Coronary artery (tissue), 2 donors: ENCODE measurements at regions not wholly inside any gene's neighbourhood (a gene's known extent, or its start where the extent isn't known, plus 50 kb on each side); places are given as distances from the start of the nearest gene placed in this dataset.

ENCODE experiments used
- DNase-seq: peaks from one replicate; pipeline ENCODE4 v3.0.0-alpha.2; 2017; ENCODE audit warnings: low spot score
- H3K27ac ChIP-seq, 2 donors: fragments of 200-600 bp; sonication (generic); one replicate each; pipeline ENCODE4 v1.5.1; 2016 to 2019
- H3K4me3 ChIP-seq: fragments of 200-600 bp; sonication (generic); 2 replicates; pipeline ENCODE4 v1.5.1; 2016; ENCODE audit warnings: mild to moderate bottlenecking, moderate library complexity
- TF ChIP-seq, protein P1 (sequence below): fragments of 200-600 bp; sonication (generic); IDR thresholded peaks from one replicate; pipeline ENCODE4 v1.5.1; 2019; ENCODE audit warnings: antibody characterized with exemption

DNA sequence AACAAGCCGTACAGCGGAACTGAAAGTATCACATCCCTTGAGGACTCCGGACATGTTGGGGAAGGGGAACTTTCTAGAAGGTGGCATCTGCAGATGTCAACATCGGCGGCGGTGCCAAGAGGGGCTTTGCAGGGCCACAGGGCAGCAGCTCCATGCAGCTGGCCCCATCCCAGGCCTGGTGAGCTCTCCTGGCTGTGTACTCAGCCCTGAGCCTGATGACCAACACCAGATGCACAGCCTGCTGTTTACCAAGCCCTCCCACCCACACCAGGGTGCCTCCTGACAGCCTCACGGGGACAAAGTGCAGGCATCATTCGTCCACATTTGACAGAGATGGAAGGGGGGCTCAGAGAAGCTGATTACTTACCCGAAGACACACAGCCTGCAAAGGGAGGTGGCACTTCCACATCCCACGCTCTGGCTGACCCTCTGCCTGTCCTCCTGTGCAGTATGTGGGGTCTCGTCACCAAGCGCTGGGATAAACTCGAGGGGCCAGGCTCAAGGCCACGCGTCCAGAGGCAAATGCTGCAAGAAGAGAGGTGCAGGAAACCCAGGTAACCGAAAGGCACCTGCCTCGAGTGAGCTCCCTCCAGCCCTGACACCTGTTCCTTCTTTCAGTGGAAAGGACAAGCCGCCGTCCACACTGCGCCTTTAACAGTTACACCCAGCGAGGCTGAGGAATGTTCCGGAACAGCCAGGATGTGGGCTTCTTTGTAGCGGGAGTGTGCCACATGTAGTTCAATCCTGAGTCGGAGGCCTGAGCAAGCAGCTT, 69.0 kb upstream of the ASAP2 start:
- no peak overlapping the region for H3K27ac ChIP-seq
- DNase-seq, result no peak
- TF ChIP-seq, protein P1, sequence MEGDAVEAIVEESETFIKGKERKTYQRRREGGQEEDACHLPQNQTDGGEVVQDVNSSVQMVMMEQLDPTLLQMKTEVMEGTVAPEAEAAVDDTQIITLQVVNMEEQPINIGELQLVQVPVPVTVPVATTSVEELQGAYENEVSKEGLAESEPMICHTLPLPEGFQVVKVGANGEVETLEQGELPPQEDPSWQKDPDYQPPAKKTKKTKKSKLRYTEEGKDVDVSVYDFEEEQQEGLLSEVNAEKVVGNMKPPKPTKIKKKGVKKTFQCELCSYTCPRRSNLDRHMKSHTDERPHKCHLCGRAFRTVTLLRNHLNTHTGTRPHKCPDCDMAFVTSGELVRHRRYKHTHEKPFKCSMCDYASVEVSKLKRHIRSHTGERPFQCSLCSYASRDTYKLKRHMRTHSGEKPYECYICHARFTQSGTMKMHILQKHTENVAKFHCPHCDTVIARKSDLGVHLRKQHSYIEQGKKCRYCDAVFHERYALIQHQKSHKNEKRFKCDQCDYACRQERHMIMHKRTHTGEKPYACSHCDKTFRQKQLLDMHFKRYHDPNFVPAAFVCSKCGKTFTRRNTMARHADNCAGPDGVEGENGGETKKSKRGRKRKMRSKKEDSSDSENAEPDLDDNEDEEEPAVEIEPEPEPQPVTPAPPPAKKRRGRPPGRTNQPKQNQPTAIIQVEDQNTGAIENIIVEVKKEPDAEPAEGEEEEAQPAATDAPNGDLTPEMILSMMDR, result no peak
- H3K4me3 ChIP-seq, result peak overlapping the region; percentile 26

DNA sequence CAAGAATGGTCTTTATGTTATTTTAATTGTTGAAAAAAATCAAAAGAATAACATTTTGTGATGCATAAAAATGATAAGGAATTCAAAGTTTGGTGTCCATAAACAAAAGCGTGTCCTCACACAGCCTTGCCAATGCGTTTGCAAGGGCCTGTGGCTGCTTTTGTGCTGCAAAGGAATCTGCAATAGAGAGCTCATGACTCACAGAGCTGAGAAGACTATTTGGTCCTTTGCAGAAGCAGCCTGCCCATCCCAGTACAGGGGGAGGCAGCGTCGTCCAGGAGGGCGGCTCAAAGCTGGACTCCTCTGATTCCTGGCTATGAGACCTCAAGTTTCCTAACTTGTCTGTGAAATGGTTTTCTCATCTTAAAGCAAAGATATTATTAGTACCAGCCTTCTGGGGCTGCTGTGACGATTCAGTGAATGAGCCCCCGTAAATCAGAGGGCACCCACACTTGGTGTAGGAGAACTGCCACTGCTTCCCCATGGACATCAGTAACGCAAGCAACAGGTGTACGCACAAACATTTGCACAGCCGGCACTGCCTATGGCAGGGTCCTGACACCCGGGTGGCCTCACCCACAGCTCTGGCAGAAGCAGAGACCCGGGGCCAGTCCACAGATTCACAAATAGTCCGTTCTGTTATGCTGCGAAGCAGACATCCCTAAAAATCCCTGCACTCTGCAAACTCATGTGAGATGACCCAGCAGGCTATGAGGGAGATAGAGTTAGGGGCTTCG, 70.6 kb upstream of the ASAP2 start:
- Histone ChIP-seq H3K27ac (no peak overlapping the region), H3K4me3 (no peak overlapping the region)
- no peak for DNase-seq
- TF ChIP-seq, protein P1, result no peak

- DNase-seq, result no peak
- Histone ChIP-seq H3K27ac (no peak overlapping the region), H3K4me3 (no peak overlapping the region)
- TF ChIP-seq, protein P1, result no peak
Observed at GRCh38 chr2:9127316-9127715, 79.3 kb upstream of the ASAP2 start.

- TF ChIP-seq, protein P1, result no peak
- H3K4me3 ChIP-seq, result no peak overlapping the region
- DNase-seq, result no peak
- no peak overlapping the region for H3K27ac ChIP-seq
Observed at GRCh38 chr2:9126540-9126939, 80.1 kb upstream of the ASAP2 start.

GRCh38 chr2:9124231-9124741, 82.3 kb upstream of the ASAP2 start:
- Histone ChIP-seq H3K27ac (no peak overlapping the region), H3K4me3 (no peak overlapping the region)
- no peak for DNase-seq
- TF ChIP-seq, protein P1, result no peak

DNA sequence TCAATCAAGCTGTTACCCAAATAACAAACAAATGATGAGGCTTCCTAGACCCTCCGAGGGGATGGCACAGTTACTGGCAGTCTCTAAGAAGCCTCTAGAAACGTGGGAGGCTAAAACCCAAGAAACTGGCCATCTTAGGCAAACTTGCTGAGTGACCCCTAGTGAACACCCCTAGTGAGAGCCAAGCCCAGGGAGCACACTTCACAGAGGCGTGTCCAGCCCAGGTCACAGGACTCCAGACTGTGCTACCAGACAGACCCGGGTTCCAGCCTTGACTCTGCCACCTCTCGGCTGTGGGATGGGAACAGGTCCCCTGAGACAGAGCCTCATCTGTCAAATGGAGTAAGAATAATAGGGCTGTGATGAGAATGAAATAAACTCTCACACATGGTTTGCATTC, 83.5 kb upstream of the ASAP2 start:
- no peak for DNase-seq
- Histone ChIP-seq H3K27ac (no peak overlapping the region), H3K4me3 (no peak overlapping the region)
- TF ChIP-seq, protein P1, result no peak
